Fibroblast of mammary gland (primary cell): ENCODE measurements at regions not wholly inside any gene's neighbourhood (a gene's known extent, or its start where the extent isn't known, plus 50 kb on each side); places are given as distances from the start of the nearest gene placed in this dataset.

Experiments
- DNase-seq: peaks from one replicate; pipeline ENCODE4 v3.0.0-alpha.2; 2010; ENCODE audit warnings: low read depth
- H3K4me3 ChIP-seq: 2 replicates; pipeline ENCODE4 v1.5.1; 2011; ENCODE audit warnings: low read depth, mild to moderate bottlenecking, low read length, moderate library complexity; ENCODE audit not compliant: control insufficient read depth
- TF ChIP-seq, protein P1 (sequence below): conservative IDR thresholded peaks from 2 replicates; pipeline ENCODE4 v1.5.1; 2011; ENCODE audit warnings: low read depth, low read length, inconsistent platforms; ENCODE audit not compliant: control insufficient read depth, insufficient read depth

DNA sequence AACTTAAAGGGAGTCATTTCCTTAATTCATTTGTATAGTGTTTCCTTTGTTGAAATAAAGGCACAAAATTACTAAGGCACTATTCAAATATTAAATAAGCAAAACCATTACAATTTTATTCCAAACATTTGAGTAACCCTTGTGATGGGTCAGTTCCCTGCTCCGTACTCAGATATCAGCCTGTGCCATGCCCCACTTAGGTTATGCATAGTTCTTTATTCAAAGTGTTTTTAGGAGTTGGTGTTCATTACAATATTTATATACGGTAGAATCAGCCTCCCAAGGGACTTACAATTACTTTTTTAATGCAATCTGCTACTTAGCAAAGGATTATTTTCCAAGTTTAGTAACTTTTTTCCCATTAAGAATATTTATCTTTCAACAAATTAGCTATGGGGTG, 119.3 kb upstream of the SEMA3D start:
- TF ChIP-seq, protein P1, sequence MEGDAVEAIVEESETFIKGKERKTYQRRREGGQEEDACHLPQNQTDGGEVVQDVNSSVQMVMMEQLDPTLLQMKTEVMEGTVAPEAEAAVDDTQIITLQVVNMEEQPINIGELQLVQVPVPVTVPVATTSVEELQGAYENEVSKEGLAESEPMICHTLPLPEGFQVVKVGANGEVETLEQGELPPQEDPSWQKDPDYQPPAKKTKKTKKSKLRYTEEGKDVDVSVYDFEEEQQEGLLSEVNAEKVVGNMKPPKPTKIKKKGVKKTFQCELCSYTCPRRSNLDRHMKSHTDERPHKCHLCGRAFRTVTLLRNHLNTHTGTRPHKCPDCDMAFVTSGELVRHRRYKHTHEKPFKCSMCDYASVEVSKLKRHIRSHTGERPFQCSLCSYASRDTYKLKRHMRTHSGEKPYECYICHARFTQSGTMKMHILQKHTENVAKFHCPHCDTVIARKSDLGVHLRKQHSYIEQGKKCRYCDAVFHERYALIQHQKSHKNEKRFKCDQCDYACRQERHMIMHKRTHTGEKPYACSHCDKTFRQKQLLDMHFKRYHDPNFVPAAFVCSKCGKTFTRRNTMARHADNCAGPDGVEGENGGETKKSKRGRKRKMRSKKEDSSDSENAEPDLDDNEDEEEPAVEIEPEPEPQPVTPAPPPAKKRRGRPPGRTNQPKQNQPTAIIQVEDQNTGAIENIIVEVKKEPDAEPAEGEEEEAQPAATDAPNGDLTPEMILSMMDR = no peak

DNA sequence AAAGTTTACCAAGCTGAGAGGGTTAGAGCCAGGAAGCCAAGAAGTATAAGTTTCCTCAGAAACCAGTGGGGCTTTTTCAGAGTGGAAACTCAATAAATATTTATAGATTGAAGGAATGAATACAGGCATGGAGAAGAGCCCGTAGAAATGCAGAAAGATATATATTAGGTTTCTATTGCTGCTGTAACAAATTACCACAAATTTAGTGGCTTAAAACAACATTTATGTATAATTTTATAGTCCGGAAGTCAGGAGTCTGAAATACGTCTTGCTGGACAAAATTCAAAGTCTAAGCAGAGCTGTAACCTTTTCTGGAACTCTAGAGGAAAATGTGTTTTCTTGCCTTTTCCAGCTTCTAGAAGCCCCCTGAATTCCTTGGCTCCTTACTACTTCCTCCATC, 107.3 kb upstream of the SEMA3D start:
- TF ChIP-seq, protein P1 = no peak
- DNase-seq = no peak

More for the DNA sequence above, 119.3 kb upstream of the SEMA3D start:
- H3K4me3 ChIP-seq = no peak overlapping the region
- DNase-seq = no peak

DNA sequence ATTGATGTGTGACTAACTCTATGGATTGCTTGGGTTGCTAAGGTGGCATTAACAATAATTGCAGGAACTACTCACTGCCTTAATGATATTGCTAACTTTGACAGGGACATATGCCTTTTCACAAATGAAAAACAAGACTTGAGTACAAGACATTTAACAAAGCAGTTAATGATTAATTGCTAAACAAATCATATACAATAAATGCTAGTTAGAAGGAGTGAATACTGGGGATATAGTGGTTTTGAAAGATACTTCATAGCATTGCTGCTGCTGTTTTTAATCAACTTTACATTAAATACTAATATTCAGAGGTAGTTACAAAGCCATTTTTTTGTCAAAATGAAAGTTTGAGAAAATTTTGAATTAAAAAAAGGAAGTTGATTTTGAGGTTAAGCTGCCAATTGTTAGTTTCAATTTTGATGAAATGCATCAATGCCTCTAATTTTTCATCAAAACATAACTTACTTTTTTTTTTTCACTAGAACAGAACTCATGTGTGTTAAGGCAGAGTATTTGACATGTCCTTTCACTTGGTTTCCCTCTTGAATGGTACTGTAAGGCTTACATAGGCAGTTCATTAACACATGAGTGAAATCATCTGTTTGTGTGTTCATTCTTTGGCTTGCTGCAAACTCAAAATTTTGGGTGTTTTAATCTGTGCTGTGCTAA, 106.2 kb upstream of the SEMA3D start:
- no peak for DNase-seq

More for the DNA sequence above, 107.3 kb upstream of the SEMA3D start:
- H3K4me3 ChIP-seq = no peak overlapping the region

DNA sequence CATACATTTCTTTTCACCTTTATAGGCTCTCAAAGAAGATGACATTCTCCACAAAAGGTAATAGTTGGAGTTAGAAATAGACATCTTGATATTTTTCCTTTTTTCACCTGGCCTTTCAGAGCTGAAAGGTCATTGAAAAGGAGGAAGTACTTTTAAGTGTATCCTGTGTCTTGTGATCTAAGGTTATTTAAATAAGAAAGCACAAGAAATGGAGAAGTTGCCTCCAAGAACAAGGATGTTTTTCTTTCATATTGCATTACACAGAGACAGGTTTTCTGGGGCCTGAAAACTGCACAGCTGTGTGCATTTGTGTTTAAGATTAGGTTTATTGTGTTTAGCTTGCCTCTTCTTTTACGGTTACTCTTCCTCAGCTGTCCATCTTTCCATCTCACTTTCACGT, 103.4 kb upstream of the SEMA3D start:
- TF ChIP-seq, protein P1 = no peak
- no peak overlapping the region for H3K4me3 ChIP-seq
- no peak for DNase-seq

More for the DNA sequence above, 106.2 kb upstream of the SEMA3D start:
- TF ChIP-seq, protein P1 = no peak
- H3K4me3 ChIP-seq = no peak overlapping the region

DNA sequence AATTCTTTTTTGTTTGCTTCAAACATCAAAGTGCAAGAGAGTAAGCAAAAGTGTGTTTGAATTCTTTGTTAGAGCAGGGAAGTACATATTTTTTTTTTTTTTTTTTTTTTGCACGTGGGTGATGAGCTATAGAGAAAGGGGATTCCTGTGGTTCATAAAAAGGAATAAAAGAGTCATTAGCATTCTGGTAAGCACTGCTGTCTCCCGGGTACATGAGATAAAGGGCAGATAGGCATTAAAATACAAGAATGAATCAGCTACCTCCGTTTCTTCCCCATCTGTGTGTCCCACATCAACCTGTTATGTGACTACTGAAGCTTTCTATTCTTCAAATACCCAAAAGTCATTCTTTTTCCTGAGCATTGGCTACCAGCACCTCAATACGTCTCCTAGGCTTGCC, 102.4 kb upstream of the SEMA3D start:
- no peak for DNase-seq
- TF ChIP-seq, protein P1 = no peak
- no peak overlapping the region for H3K4me3 ChIP-seq

DNA sequence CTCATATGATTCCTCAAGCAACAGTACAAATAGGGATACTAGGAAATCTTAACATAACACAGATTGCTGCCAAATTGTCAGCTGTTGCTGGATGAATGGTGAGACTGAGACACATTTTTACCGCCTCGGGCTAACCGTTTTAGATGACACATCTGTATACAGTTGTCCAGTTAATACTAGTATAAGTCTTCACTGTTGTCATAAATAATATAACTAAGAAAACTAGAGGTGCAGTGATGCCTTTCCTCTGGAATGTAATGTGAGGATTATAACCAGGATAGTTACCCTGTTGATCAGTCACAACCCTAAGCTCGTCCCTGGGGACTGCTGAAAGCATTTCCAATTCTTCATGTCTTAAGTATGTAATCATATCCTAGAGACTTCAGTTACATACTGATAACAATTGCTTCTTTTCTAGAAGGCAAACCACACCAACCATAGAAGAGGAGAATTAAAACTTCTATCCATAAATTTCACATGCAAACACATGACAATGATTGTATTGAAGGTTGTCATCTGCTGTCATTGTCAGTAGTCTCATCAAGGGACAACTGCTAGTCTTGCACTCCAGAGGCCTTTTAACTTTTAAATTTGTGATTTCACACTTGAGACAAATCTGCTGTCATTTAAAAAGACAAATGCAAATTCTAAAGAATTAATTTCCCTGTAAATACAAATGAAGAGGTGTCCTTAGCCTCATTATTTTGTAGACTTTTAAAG, 100.4 kb upstream of the SEMA3D start:
- H3K4me3 ChIP-seq = no peak overlapping the region
- TF ChIP-seq, protein P1 = no peak
- DNase-seq = peak; percentile 43
